Erythroblast (primary cell): ENCODE measurements at regions not wholly inside any gene's neighbourhood (a gene's known extent, or its start where the extent isn't known, plus 50 kb on each side); places are given as distances from the start of the nearest gene placed in this dataset.

ENCODE experiments used
- GATA1 ChIP-seq: IDR thresholded peaks from 2 replicates; pipeline ENCODE4 v1.6.1; 2011; ENCODE audit warnings: low read depth, mild to moderate bottlenecking, control low read depth, low read length, moderate library complexity
- POLR2A ChIP-seq: IDR thresholded peaks from 2 replicates; pipeline ENCODE4 v1.6.1; 2011; ENCODE audit warnings: mild to moderate bottlenecking, low read length

GRCh38 chr15:77537006-77537405 lies 95.7 kb downstream of the LINGO1 start:
- TF ChIP-seq POLR2A = no peak
- no peak for TF ChIP-seq GATA1
